ENCODE measurements at regions not wholly inside any gene's neighbourhood (a gene's known extent, or its start where the extent isn't known, plus 50 kb on each side); places are given as distances from the start of the nearest gene placed in this dataset.

DNA sequence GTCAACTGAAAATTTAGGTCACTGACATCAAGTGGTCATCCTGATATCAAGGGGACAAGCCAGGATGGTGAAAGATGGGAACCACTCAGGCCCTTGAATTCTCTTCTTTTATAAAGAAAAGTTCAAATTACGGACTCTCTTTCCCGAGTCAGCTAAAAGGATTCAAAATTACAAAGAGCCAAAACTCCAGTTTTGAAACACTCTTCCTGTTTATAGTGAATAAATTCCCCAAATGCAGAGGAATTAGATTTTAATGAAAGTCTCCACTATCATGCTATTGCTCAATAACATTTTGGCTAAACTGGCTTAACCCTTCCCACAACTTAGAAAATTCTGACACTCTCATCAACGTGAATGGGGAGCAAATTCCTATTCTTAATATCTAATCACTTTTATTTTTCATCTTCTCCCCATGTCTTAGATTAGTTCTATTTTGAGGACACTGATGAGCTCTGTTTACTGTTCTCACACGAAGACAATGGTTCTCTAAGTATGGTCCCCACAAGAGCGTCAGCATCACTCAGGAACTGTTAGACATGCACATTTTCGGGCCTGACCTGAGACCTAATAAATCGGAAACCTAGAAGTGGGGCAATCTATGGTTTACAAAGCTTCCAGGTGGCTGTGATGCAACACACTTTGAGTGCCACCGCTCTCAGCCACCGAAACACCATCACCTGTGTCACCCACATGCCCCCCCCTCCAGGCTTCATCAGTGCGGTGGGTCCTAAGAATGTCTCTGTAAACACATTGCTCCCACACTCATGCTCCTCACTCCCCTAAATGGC is 64.4 kb upstream of the TIAM1 start:
- no peak for TF ChIP-seq CTCF (IDR thresholded peaks at IDR 0.05)
- Mint-ChIP-seq H3K9me3 (ENCODE audit: low read depth) (no peaks in the 10 kb centered on the region), H3K4me1 (ENCODE audit: low read depth) (no peaks in the 10 kb centered on the region), H3K36me3 (ENCODE audit: low read depth) (no peaks in the 10 kb centered on the region), H3K27ac (ENCODE audit: unreplicated experiment) (no peak overlapping the region), H3K27me3 (ENCODE audit: low read depth) (no peaks in the 10 kb centered on the region), H3K4me3 (ENCODE audit: unreplicated experiment) (no peak overlapping the region)
- no peak for DNase-seq (ENCODE audit: low spot score)

- no peak overlapping the region for H3K4me3 Mint-ChIP-seq (ENCODE audit: unreplicated experiment)
- no peaks in the 10 kb centered on the region for H3K36me3 Mint-ChIP-seq (ENCODE audit: low read depth)
- DNase-seq (ENCODE audit: low spot score), result no peak
- no peaks in the 10 kb centered on the region for H3K27me3 Mint-ChIP-seq (ENCODE audit: low read depth)
- no peak for TF ChIP-seq CTCF (IDR thresholded peaks at IDR 0.05)
- no peaks in the 10 kb centered on the region for H3K9me3 Mint-ChIP-seq (ENCODE audit: low read depth)
- no peaks in the 10 kb centered on the region for H3K4me1 Mint-ChIP-seq (ENCODE audit: low read depth)
- no peak overlapping the region for H3K27ac Mint-ChIP-seq (ENCODE audit: unreplicated experiment)
Observed at GRCh38 chr21:31406510-31406909, 62.4 kb upstream of the TIAM1 start.

DNA sequence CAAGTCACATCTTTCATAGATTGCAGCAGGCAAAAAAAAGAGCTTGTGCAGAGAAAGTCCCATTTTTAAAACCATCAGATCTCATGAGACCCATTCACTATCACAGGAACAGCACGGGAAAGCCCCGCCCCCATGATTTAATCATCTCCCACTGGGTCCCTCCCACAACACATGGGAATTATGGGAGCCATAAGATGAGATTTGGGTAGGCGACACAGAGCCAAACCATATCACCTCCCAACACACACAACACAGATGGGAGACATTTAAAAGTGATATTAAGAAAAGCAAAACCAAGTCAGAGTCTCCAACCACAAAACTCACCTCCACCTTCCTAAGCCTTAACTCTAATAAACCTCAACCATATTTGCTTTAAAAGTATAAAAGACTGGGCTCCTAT is 61.5 kb upstream of the TIAM1 start:
- no peaks in the 10 kb centered on the region for H3K4me1 Mint-ChIP-seq (ENCODE audit: low read depth)
- DNase-seq (ENCODE audit: low spot score), result no peak
- H3K27me3 Mint-ChIP-seq (ENCODE audit: low read depth), result no peaks in the 10 kb centered on the region
- no peaks in the 10 kb centered on the region for H3K9me3 Mint-ChIP-seq (ENCODE audit: low read depth)
- H3K27ac Mint-ChIP-seq (ENCODE audit: unreplicated experiment), result no peak overlapping the region
- H3K4me3 Mint-ChIP-seq (ENCODE audit: unreplicated experiment), result no peak overlapping the region
- TF ChIP-seq CTCF (IDR thresholded peaks at IDR 0.05), result no peak
- H3K36me3 Mint-ChIP-seq (ENCODE audit: low read depth), result no peaks in the 10 kb centered on the region

DNA sequence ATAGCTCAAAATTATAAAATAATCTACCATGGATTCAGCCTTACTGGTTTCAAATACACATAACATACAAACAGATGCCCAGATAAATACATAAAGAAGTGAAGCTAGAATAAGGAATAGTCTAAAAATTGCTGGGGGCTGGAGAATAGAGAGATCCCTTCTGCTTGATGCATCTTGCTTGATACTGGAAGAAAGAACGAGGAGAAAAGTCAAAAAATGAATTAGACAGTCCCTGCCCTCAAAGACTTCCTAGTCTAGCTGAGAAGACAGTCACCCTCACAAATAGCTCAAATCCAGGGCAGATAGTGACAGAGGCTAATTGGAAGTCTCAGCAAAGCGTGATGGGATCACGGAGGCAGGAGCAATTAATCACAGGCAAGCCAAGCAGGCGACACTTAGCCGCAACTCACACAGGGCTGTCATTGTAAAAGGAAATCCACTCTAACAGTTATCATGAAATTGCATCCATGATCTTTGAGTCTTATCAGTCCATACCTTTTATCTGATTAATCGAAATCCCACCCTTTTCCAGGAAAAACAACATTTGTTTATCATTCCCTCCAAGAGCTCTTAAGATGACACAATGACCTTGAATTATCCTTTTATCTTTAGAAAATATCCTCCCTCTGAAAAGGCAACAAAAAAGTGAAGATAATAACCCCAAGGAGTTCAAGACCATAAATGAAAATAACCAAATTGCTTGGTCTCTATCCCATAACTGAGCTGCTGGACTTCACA is 59.7 kb upstream of the TIAM1 start:
- TF ChIP-seq CTCF (IDR thresholded peaks at IDR 0.05), result no peak
- Mint-ChIP-seq H3K27ac (ENCODE audit: unreplicated experiment) (no peak overlapping the region), H3K4me3 (ENCODE audit: unreplicated experiment) (no peak overlapping the region), H3K27me3 (ENCODE audit: low read depth) (no peaks in the 10 kb centered on the region), H3K4me1 (ENCODE audit: low read depth) (no peaks in the 10 kb centered on the region), H3K36me3 (ENCODE audit: low read depth) (no peaks in the 10 kb centered on the region), H3K9me3 (ENCODE audit: low read depth) (no peaks in the 10 kb centered on the region)
- DNase-seq (ENCODE audit: low spot score), result no peak

- Mint-ChIP-seq H3K4me3 (ENCODE audit: unreplicated experiment) (no peak overlapping the region), H3K36me3 (ENCODE audit: low read depth) (no peaks in the 10 kb centered on the region), H3K4me1 (ENCODE audit: low read depth) (no peaks in the 10 kb centered on the region), H3K27me3 (ENCODE audit: low read depth) (no peaks in the 10 kb centered on the region), H3K9me3 (ENCODE audit: low read depth) (no peaks in the 10 kb centered on the region), H3K27ac (ENCODE audit: unreplicated experiment) (no peak overlapping the region)
- DNase-seq (ENCODE audit: low spot score), result no peak
- no peak for TF ChIP-seq CTCF (IDR thresholded peaks at IDR 0.05)
Observed at GRCh38 chr21:31399591-31399990, 55.5 kb upstream of the TIAM1 start.

Data from chondrocyte (in vitro differentiated cells).